Trophoblast cell (in vitro differentiated cells and primary cell): ENCODE measurements at regions not wholly inside any gene's neighbourhood (a gene's known extent, or its start where the extent isn't known, plus 50 kb on each side); places are given as distances from the start of the nearest gene placed in this dataset.

Experiments
- DNase-seq, 2 donors: peaks; one replicate each; pipeline ENCODE4 v3.0.0-alpha.2; 2016
- H2AFZ ChIP-seq: 2 replicates; pipeline ENCODE4 v1.6.1; 2013; ENCODE audit warnings: low read length, moderate library complexity, mild to moderate bottlenecking; ENCODE audit not compliant: insufficient read depth, poor library complexity
- H2AK5ac ChIP-seq: 2 replicates; pipeline ENCODE4 v1.6.1; 2013; ENCODE audit warnings: mild to moderate bottlenecking, low read length
- H2BK120ac ChIP-seq: 2 replicates; pipeline ENCODE4 v1.6.1; 2013; ENCODE audit warnings: low read length, mild to moderate bottlenecking, moderate library complexity; ENCODE audit not compliant: insufficient read depth, poor library complexity
- H2BK12ac ChIP-seq: 2 replicates; pipeline ENCODE4 v1.6.1; 2013; ENCODE audit warnings: mild to moderate bottlenecking, low read length, moderate library complexity
- H2BK5ac ChIP-seq: 2 replicates; pipeline ENCODE4 v1.6.1; 2013; ENCODE audit warnings: low read length, low read depth, moderate library complexity, mild to moderate bottlenecking; ENCODE audit not compliant: poor library complexity
- H3K14ac ChIP-seq: 2 replicates; pipeline ENCODE4 v1.6.1; 2013; ENCODE audit warnings: mild to moderate bottlenecking, low read length
- H3K18ac ChIP-seq: 2 replicates; pipeline ENCODE4 v1.6.1; 2013; ENCODE audit warnings: mild to moderate bottlenecking, low read length
- H3K23ac ChIP-seq: 2 replicates; pipeline ENCODE4 v1.6.1; 2013; ENCODE audit warnings: low read length
- H3K27ac ChIP-seq: 2 replicates; pipeline ENCODE4 v1.5.1; 2013; ENCODE audit warnings: low read depth, mild to moderate bottlenecking, inconsistent platforms, low read length, moderate library complexity
- H3K27me3 ChIP-seq: 2 replicates; pipeline ENCODE4 v1.6.1; 2013; ENCODE audit warnings: inconsistent platforms, mild to moderate bottlenecking, low read length, moderate library complexity; ENCODE audit not compliant: insufficient read depth
- H3K36me3 ChIP-seq, 2 experiments: 1 replicate in 1 of 2; 2 replicates in 1 of 2; pipeline ENCODE4 v1.6.1; 2013; ENCODE audit warnings: low read length in 2 of 2, mild to moderate bottlenecking in 2 of 2, moderate library complexity in 1 of 2; ENCODE audit not compliant: insufficient read depth in 2 of 2, control insufficient read depth in 1 of 2
- H3K4ac ChIP-seq: 2 replicates; pipeline ENCODE4 v1.6.1; 2013; ENCODE audit warnings: low read depth, mild to moderate bottlenecking, low read length, moderate library complexity
- H3K4me1 ChIP-seq, 2 experiments: 1 replicate in 1 of 2; 2 replicates in 1 of 2; pipeline ENCODE4 v1.6.1; 2013; ENCODE audit warnings: low read length in 2 of 2, mild to moderate bottlenecking in 2 of 2, moderate library complexity in 1 of 2; ENCODE audit not compliant: insufficient read depth in 2 of 2, control insufficient read depth in 1 of 2
- H3K4me2 ChIP-seq: 2 replicates; pipeline ENCODE4 v1.6.1; 2013; ENCODE audit warnings: inconsistent platforms, mild to moderate bottlenecking, low read length, moderate library complexity
- H3K4me3 ChIP-seq: 2 replicates; pipeline ENCODE4 v1.5.1; 2013; ENCODE audit warnings: mild to moderate bottlenecking, low read depth, low read length, inconsistent platforms
- H3K79me1 ChIP-seq: one replicate; pipeline ENCODE4 v1.6.1; 2013; ENCODE audit warnings: low read length
- H3K79me2 ChIP-seq: 2 replicates; pipeline ENCODE4 v1.6.1; 2013; ENCODE audit warnings: low read length, mild to moderate bottlenecking; ENCODE audit not compliant: control insufficient read depth, insufficient read depth, poor library complexity
- H3K9ac ChIP-seq: 2 replicates; pipeline ENCODE4 v1.6.1; 2013; ENCODE audit warnings: mild to moderate bottlenecking, low read length
- H3K9me3 ChIP-seq: 2 replicates; pipeline ENCODE4 v1.6.1; 2013; ENCODE audit warnings: low read depth, mild to moderate bottlenecking, control low read depth, inconsistent platforms, low read length; ENCODE audit not compliant: insufficient read depth
- H4K12ac ChIP-seq: 2 replicates; pipeline ENCODE4 v1.6.1; 2013; ENCODE audit warnings: low read depth, mild to moderate bottlenecking, low read length, moderate library complexity
- H4K8ac ChIP-seq: 2 replicates; pipeline ENCODE4 v1.6.1; 2013; ENCODE audit warnings: low read depth, mild to moderate bottlenecking, low read length, moderate library complexity
- H4K91ac ChIP-seq: one replicate; pipeline ENCODE4 v1.6.1; 2013; ENCODE audit warnings: low read depth, mild to moderate bottlenecking, low read length, moderate library complexity
- WGBS: extraction: QIAGEN DNeasy Blood & Tissue Kit; methylation state at CpG from one replicate; pipeline ENCODE4 v1.1.7; 2013; ENCODE audit warnings: missing lambda C conversion rate; ENCODE audit not compliant: insufficient read length, insufficient coverage; ENCODE audit errors: extremely low coverage; 5-methylcytosine and 5-hydroxymethylcytosine counted together

DNA sequence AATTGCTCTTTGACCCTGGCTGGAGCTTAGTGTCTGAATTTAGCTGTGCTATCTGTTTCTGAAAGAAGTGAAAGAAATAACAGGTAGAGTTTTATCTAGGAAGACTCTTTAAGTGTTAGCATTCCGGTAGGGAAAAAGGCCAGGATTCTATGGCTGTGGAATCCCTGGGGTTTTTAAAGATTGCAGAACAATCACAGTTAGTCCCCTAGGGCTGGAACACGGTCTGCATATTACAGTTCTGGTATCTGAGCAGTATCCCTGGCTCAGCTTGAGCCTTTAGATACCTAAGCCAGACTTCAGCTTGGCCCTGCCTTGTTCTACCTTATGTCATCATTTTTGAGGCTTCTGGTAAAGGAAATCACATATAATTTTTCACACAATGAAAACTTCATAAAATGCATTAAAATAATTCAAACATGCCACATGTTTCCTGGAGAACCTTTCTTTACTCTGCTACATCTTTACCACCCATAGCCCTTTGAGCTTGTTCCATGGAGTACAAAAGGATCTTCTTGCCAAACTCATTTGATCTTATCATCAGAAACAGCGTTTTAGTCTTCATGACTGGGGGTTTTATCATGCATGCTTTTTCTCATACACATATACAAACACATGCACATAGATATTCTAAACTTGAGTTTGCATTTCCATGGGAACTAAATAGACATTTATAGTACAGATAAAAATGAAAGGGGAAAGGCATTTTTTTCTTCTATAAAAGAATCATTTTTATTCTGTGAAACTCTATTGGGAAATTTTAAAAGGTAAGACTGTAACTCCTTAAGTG is 410.8 kb downstream of the CETN3 start:
- Histone ChIP-seq H4K12ac (no peak overlapping the region), H3K27ac (no peak overlapping the region), H4K91ac (no peak overlapping the region), H3K18ac (no peak overlapping the region), H3K9me3 (no peaks in the 10 kb centered on the region), H4K8ac (no peak overlapping the region), H3K79me1 (no peaks in the 10 kb centered on the region), H2AK5ac (no peak overlapping the region), H3K79me2 (no peaks in the 10 kb centered on the region), H3K4ac (no peak overlapping the region), H3K14ac (no peak overlapping the region), H3K4me3 (no peak overlapping the region), H3K4me1 (no peaks in the 10 kb centered on the region), H3K23ac (no peak overlapping the region), H2AFZ (no peak overlapping the region), H2BK5ac (no peak overlapping the region), H3K36me3 (no peaks in the 10 kb centered on the region), H3K27me3 (no peaks in the 10 kb centered on the region), H3K9ac (no peak overlapping the region), H2BK120ac (no peak overlapping the region), H3K4me2 (no peak overlapping the region), H2BK12ac (no peak overlapping the region)
- no CpG with 5 or more reads among the region's 3 CpGs for WGBS
- no peak for DNase-seq

DNA sequence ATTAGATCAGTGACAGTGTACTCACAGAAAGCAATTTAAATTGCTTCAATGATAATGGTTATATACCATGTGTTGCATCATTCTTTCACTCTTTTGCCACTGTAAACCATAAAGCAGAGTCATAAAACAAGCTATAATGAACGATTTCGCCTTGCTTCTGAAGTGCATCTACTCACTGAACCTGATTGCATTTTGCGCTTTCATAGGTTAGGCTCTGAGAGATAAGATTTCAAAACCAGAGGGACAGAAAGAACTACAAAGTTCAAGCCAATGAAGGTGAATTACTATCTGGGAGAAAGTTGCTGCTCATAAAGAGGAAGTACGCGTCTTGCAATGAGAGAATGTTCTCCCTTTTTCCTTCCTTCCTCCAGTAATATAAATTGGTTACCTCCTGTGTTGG is 412.7 kb downstream of the CETN3 start:
- H2BK12ac ChIP-seq = no peak overlapping the region
- no peak overlapping the region for H3K27ac ChIP-seq
- H3K9ac ChIP-seq = no peak overlapping the region
- H4K8ac ChIP-seq = no peak overlapping the region
- no CpG with 5 or more reads among the region's 5 CpGs for WGBS
- no peak overlapping the region for H4K12ac ChIP-seq
- H3K4me2 ChIP-seq = no peak overlapping the region
- no peak overlapping the region for H3K23ac ChIP-seq
- H3K4me1 ChIP-seq = no peaks in the 10 kb centered on the region
- H3K79me1 ChIP-seq = no peaks in the 10 kb centered on the region
- no peak for DNase-seq
- H2AK5ac ChIP-seq = no peak overlapping the region
- H3K14ac ChIP-seq = no peak overlapping the region
- H2AFZ ChIP-seq = no peak overlapping the region
- H3K18ac ChIP-seq = no peak overlapping the region
- no peaks in the 10 kb centered on the region for H3K79me2 ChIP-seq
- no peak overlapping the region for H2BK120ac ChIP-seq
- no peak overlapping the region for H3K4me3 ChIP-seq
- no peak overlapping the region for H3K4ac ChIP-seq
- H3K9me3 ChIP-seq = no peaks in the 10 kb centered on the region
- no peak overlapping the region for H4K91ac ChIP-seq
- H2BK5ac ChIP-seq = no peak overlapping the region
- no peaks in the 10 kb centered on the region for H3K36me3 ChIP-seq
- H3K27me3 ChIP-seq = no peaks in the 10 kb centered on the region

DNA sequence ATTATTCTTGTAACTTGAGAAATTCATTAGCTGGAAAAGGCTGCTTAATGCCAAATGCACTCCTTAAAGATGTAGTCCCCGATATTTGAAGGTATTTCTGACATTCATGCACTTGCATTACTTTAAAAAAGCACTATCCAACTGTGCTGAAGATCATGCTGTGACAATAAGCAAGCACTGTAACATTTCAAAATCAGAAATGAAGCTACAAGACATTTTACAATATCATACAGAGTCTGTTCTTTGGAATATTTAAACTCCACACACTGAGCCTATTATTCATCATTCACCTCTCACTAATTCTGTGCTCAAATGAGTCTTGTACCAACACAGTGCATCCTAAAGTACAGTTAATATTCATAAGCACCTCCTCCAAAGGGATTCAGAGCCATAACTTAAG is 413.2 kb downstream of the CETN3 start:
- no peak overlapping the region for H2BK12ac ChIP-seq
- no peak overlapping the region for H2AK5ac ChIP-seq
- no peak overlapping the region for H4K8ac ChIP-seq
- H2AFZ ChIP-seq = no peak overlapping the region
- H3K36me3 ChIP-seq = no peaks in the 10 kb centered on the region
- H3K79me1 ChIP-seq = no peaks in the 10 kb centered on the region
- H3K14ac ChIP-seq = no peak overlapping the region
- no peaks in the 10 kb centered on the region for H3K4me1 ChIP-seq
- no peak for DNase-seq
- H2BK120ac ChIP-seq = no peak overlapping the region
- H3K4ac ChIP-seq = no peak overlapping the region
- no peak overlapping the region for H3K4me3 ChIP-seq
- WGBS = no CpG with 5 or more reads among the region's 1 CpG
- no peak overlapping the region for H3K18ac ChIP-seq
- H4K91ac ChIP-seq = no peak overlapping the region
- no peak overlapping the region for H4K12ac ChIP-seq
- H3K23ac ChIP-seq = no peak overlapping the region
- H3K4me2 ChIP-seq = no peak overlapping the region
- H3K9ac ChIP-seq = no peak overlapping the region
- no peaks in the 10 kb centered on the region for H3K27me3 ChIP-seq
- H3K27ac ChIP-seq = no peak overlapping the region
- no peaks in the 10 kb centered on the region for H3K79me2 ChIP-seq
- H3K9me3 ChIP-seq = no peaks in the 10 kb centered on the region
- no peak overlapping the region for H2BK5ac ChIP-seq

DNA sequence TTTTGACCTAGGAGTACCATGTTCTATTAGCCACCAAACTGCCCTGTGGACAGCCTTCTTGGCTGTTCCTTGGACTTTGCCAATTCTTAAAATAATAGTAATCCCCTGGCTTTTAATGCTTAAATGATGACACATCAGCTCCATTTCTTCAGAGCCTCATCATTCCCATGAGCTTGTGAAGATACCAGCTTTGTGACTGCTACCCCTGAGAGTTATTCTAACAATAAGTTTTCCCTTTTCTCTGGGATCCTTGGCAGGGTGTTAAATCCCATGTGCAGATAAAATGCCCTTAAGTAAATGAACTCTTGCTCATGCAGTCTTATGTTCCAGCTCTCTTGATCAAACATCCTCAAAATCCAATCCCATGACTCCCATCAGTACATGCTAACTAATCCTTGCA is 415.3 kb downstream of the CETN3 start:
- H3K79me1 ChIP-seq = no peaks in the 10 kb centered on the region
- DNase-seq = no peak
- H2BK120ac ChIP-seq = no peak overlapping the region
- no peak overlapping the region for H3K4me2 ChIP-seq
- H3K27ac ChIP-seq = no peak overlapping the region
- H2AFZ ChIP-seq = no peak overlapping the region
- no peak overlapping the region for H3K9ac ChIP-seq
- H4K91ac ChIP-seq = no peak overlapping the region
- no peak overlapping the region for H2BK12ac ChIP-seq
- H3K36me3 ChIP-seq = no peaks in the 10 kb centered on the region
- H3K18ac ChIP-seq = no peak overlapping the region
- H3K23ac ChIP-seq = no peak overlapping the region
- no peak overlapping the region for H2BK5ac ChIP-seq
- no peak overlapping the region for H4K12ac ChIP-seq
- no peaks in the 10 kb centered on the region for H3K79me2 ChIP-seq
- no peaks in the 10 kb centered on the region for H3K27me3 ChIP-seq
- H3K4me3 ChIP-seq = no peak overlapping the region
- H3K9me3 ChIP-seq = no peaks in the 10 kb centered on the region
- H2AK5ac ChIP-seq = no peak overlapping the region
- H3K4me1 ChIP-seq = no peaks in the 10 kb centered on the region
- H3K4ac ChIP-seq = no peak overlapping the region
- no peak overlapping the region for H3K14ac ChIP-seq
- H4K8ac ChIP-seq = no peak overlapping the region
